Mesendoderm (in vitro differentiated cells): ENCODE measurements at regions not wholly inside any gene's neighbourhood (a gene's known extent, or its start where the extent isn't known, plus 50 kb on each side); places are given as distances from the start of the nearest gene placed in this dataset.

ENCODE experiments used
- DNase-seq: peaks from one replicate; pipeline ENCODE4 v3.0.0; 2013
- H2AK5ac ChIP-seq: 2 replicates; pipeline ENCODE4 v1.6.1; 2013; ENCODE audit warnings: low read length, inconsistent platforms
- H2BK120ac ChIP-seq: 2 replicates; pipeline ENCODE4 v1.6.1; 2013; ENCODE audit warnings: low read depth, mild to moderate bottlenecking, low read length, moderate library complexity, mixed read lengths
- H2BK15ac ChIP-seq: replicated peaks from 2 replicates; pipeline ENCODE4 v1.6.1; 2013; ENCODE audit warnings: low read depth, mild to moderate bottlenecking, moderate library complexity
- H2BK5ac ChIP-seq: 2 replicates; pipeline ENCODE4 v1.6.1; 2013; ENCODE audit warnings: low read length, inconsistent platforms
- H3K18ac ChIP-seq: 2 replicates; pipeline ENCODE4 v1.6.1; 2013; ENCODE audit warnings: mild to moderate bottlenecking, low read length, mixed read lengths
- H3K23ac ChIP-seq: one replicate; pipeline ENCODE4 v1.6.1; 2013; ENCODE audit warnings: low read length
- H3K27ac ChIP-seq: 2 replicates; pipeline ENCODE4 v1.5.1; 2013; ENCODE audit warnings: low read depth, mild to moderate bottlenecking, inconsistent platforms, low read length, moderate library complexity
- H3K27me3 ChIP-seq: 2 replicates; pipeline ENCODE4 v1.6.1; 2013; ENCODE audit warnings: low read length, control low read depth, mild to moderate bottlenecking, inconsistent platforms; ENCODE audit not compliant: insufficient read depth, poor library complexity
- H3K36me3 ChIP-seq: 2 replicates; pipeline ENCODE4 v1.6.1; 2013; ENCODE audit warnings: low read length, inconsistent platforms; ENCODE audit not compliant: control insufficient read depth, insufficient read depth
- H3K4ac ChIP-seq: one replicate; pipeline ENCODE4 v1.6.1; 2013; ENCODE audit warnings: low read depth, mild to moderate bottlenecking, low read length, moderate library complexity
- H3K4me1 ChIP-seq: 2 replicates; pipeline ENCODE4 v1.6.1; 2013; ENCODE audit warnings: low read depth, low read length, inconsistent platforms; ENCODE audit not compliant: control insufficient read depth
- H3K4me2 ChIP-seq: 2 replicates; pipeline ENCODE4 v1.6.1; 2013; ENCODE audit warnings: low read length
- H3K4me3 ChIP-seq: 2 replicates; pipeline ENCODE4 v1.5.1; 2013; ENCODE audit warnings: mild to moderate bottlenecking, low read length
- H3K56ac ChIP-seq: one replicate; pipeline ENCODE4 v1.6.1; 2013; ENCODE audit warnings: low read length
- H3K79me1 ChIP-seq: 2 replicates; pipeline ENCODE4 v1.6.1; 2013; ENCODE audit warnings: low read length, inconsistent platforms
- H3K79me2 ChIP-seq: 2 replicates; pipeline ENCODE4 v1.6.1; 2013; ENCODE audit warnings: mild to moderate bottlenecking, low read length; ENCODE audit not compliant: control insufficient read depth, insufficient read depth
- H3K9ac ChIP-seq: 2 replicates; pipeline ENCODE4 v1.6.1; 2013; ENCODE audit warnings: low read length, inconsistent platforms
- H4K5ac ChIP-seq: one replicate; pipeline ENCODE4 v1.6.1; 2013; ENCODE audit warnings: low read length
- H4K8ac ChIP-seq: one replicate; pipeline ENCODE4 v1.6.1; 2013; ENCODE audit warnings: low read depth, mild to moderate bottlenecking, control low read depth, low read length, moderate library complexity
- WGBS: extraction: QIAGEN DNeasy Blood & Tissue Kit; methylation state at CpG from one replicate; pipeline ENCODE4 v1.1.7; 2013; ENCODE audit warnings: low lambda C conversion rate, missing lambda C conversion rate; ENCODE audit not compliant: insufficient coverage; ENCODE audit errors: extremely low coverage; 5-methylcytosine and 5-hydroxymethylcytosine counted together

DNA sequence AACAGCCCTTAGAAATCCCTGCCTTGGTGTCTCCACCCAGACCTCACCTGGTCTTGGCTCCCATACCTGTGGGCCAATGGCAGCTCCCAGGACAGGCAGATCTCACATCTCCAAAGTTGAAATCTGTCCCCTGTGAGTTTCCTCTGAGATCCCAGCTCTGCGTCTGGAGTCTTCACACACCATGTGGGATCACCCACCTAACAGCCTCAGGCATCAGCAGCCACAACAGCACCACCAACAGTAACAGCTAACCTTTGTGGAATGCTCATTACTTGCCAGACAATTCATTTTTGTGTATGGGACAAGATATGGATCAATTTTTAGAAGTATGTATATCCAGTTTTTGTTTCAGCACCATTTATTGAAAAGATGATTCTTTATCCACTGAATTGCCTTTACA lies 523.2 kb downstream of the MATN1 start:
- Histone ChIP-seq H3K4me3 (no peak overlapping the region), H3K23ac (no peak overlapping the region)
- WGBS = no CpG with 5 or more reads among the region's 1 CpG

GRCh38 chr1:30199563-30199962 lies 523.8 kb downstream of the MATN1 start:
- Histone ChIP-seq H4K5ac (no peak overlapping the region), H3K4ac (no peak overlapping the region), H3K4me2 (no peak overlapping the region), H3K27me3 (no peaks in the 10 kb centered on the region), H2BK15ac (no peak overlapping the region), H3K23ac (no peak overlapping the region), H3K27ac (no peak overlapping the region), H3K4me3 (no peak overlapping the region), H3K79me1 (no peaks in the 10 kb centered on the region), H3K79me2 (no peaks in the 10 kb centered on the region), H4K8ac (no peak overlapping the region), H3K56ac (no peak overlapping the region), H3K9ac (no peak overlapping the region), H2BK5ac (no peak overlapping the region), H2AK5ac (no peak overlapping the region), H3K18ac (no peak overlapping the region), H2BK120ac (no peak overlapping the region), H3K36me3 (no peaks in the 10 kb centered on the region), H3K4me1 (no peaks in the 10 kb centered on the region)
- DNase-seq = no peak
- WGBS = no CpG with 5 or more reads among the region's 8 CpGs

More for the DNA sequence above, 523.2 kb downstream of the MATN1 start:
- no peak for DNase-seq
- no peak overlapping the region for H2BK5ac ChIP-seq
- no peak overlapping the region for H2BK15ac ChIP-seq
- H3K56ac ChIP-seq = no peak overlapping the region
- H4K8ac ChIP-seq = no peak overlapping the region
- no peak overlapping the region for H4K5ac ChIP-seq
- no peak overlapping the region for H3K9ac ChIP-seq
- H3K4ac ChIP-seq = no peak overlapping the region
- H3K4me2 ChIP-seq = no peak overlapping the region
- no peaks in the 10 kb centered on the region for H3K79me2 ChIP-seq
- H2AK5ac ChIP-seq = no peak overlapping the region
- H3K27me3 ChIP-seq = no peaks in the 10 kb centered on the region
- no peak overlapping the region for H2BK120ac ChIP-seq
- H3K79me1 ChIP-seq = no peaks in the 10 kb centered on the region
- no peaks in the 10 kb centered on the region for H3K36me3 ChIP-seq
- no peak overlapping the region for H3K27ac ChIP-seq
- no peaks in the 10 kb centered on the region for H3K4me1 ChIP-seq
- no peak overlapping the region for H3K18ac ChIP-seq

- H3K4me2 ChIP-seq = no peak overlapping the region
- no peak overlapping the region for H3K9ac ChIP-seq
- no peak overlapping the region for H3K4me3 ChIP-seq
- DNase-seq = no peak
- no peak overlapping the region for H3K23ac ChIP-seq
- H3K79me2 ChIP-seq = no peaks in the 10 kb centered on the region
- no peaks in the 10 kb centered on the region for H3K79me1 ChIP-seq
- H3K4me1 ChIP-seq = no peaks in the 10 kb centered on the region
- H2BK15ac ChIP-seq = no peak overlapping the region
- H3K56ac ChIP-seq = no peak overlapping the region
- no peak overlapping the region for H2BK120ac ChIP-seq
- H3K36me3 ChIP-seq = no peaks in the 10 kb centered on the region
- WGBS = no CpG with 5 or more reads among the region's 6 CpGs
- no peak overlapping the region for H4K5ac ChIP-seq
- no peak overlapping the region for H3K18ac ChIP-seq
- H4K8ac ChIP-seq = no peak overlapping the region
- H3K4ac ChIP-seq = no peak overlapping the region
- H2BK5ac ChIP-seq = no peak overlapping the region
- no peaks in the 10 kb centered on the region for H3K27me3 ChIP-seq
- no peak overlapping the region for H2AK5ac ChIP-seq
- no peak overlapping the region for H3K27ac ChIP-seq
Observed at GRCh38 chr1:30198795-30199403, 524.5 kb downstream of the MATN1 start.

- Histone ChIP-seq H3K4me1 (no peaks in the 10 kb centered on the region), H2BK5ac (no peak overlapping the region), H3K4me3 (no peak overlapping the region), H2AK5ac (no peak overlapping the region), H3K27ac (no peak overlapping the region), H3K56ac (no peak overlapping the region), H2BK15ac (no peak overlapping the region), H3K9ac (no peak overlapping the region), H4K8ac (no peak overlapping the region), H3K4me2 (no peak overlapping the region), H3K23ac (no peak overlapping the region), H3K79me2 (no peaks in the 10 kb centered on the region), H4K5ac (no peak overlapping the region), H3K18ac (no peak overlapping the region), H2BK120ac (no peak overlapping the region), H3K4ac (no peak overlapping the region), H3K36me3 (no peaks in the 10 kb centered on the region), H3K79me1 (no peaks in the 10 kb centered on the region), H3K27me3 (no peaks in the 10 kb centered on the region)
- DNase-seq = no peak
- WGBS = no CpG with 5 or more reads among the region's 2 CpGs
Observed at GRCh38 chr1:30198451-30198760, 525.0 kb downstream of the MATN1 start.

DNA sequence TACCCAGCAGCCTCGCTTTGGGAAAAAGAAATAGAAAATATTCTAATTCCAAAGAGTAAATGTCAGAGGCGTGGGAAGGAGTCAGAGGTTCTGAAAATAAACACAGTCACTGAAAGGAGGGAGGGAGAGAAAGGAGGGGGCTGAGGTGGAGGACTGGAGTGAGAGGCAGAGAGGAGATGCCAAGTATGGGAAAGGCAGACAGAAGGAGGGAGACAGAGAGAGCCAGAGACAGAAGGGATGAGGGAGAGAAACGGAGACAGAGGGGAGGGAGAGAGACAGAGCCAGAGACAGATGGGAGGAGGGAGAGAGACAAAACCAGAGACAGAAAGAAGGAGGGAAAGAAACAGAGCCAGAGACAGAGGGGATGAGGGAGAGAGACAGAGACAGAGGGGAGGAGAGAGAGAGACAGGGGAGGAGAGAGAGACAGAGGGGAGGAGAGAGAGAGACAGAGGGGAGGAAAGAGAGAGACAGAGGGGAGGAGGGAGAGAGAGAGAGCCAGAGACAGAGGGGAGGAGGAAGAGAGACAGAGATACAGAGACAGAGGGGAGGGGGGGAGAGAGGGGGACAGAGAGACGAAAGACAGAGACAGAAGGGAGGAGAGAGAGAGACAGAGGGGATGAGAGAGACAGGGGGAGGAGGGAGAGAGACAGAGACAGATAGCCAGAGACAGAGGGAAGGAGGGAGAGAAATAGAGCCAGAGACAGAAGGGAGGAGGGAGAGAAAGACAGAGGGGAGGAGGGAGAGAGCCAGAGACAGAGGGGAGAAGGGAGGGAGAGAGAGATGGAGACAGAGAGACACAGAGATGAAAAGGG lies 525.5 kb downstream of the MATN1 start:
- Histone ChIP-seq H3K79me2 (no peaks in the 10 kb centered on the region), H3K56ac (no peak overlapping the region), H2BK15ac (no peak overlapping the region), H3K4me2 (no peak overlapping the region), H4K5ac (no peak overlapping the region), H3K4me1 (no peaks in the 10 kb centered on the region), H3K23ac (no peak overlapping the region), H2AK5ac (no peak overlapping the region), H2BK5ac (no peak overlapping the region), H3K4ac (no peak overlapping the region), H4K8ac (no peak overlapping the region), H3K18ac (no peak overlapping the region), H3K27me3 (no peaks in the 10 kb centered on the region), H3K36me3 (no peaks in the 10 kb centered on the region), H2BK120ac (no peak overlapping the region), H3K27ac (no peak overlapping the region), H3K79me1 (no peaks in the 10 kb centered on the region), H3K9ac (no peak overlapping the region), H3K4me3 (no peak overlapping the region)
- no peak for DNase-seq
- no CpG with 5 or more reads among the region's 4 CpGs for WGBS
